Lower leg skin (tissue), 4 donors: ENCODE measurements at regions not wholly inside any gene's neighbourhood (a gene's known extent, or its start where the extent isn't known, plus 50 kb on each side); places are given as distances from the start of the nearest gene placed in this dataset.
"Not testable (repeated sequence)": the region's sequence is repeated elsewhere in the genome, so short reads cannot be mapped to it uniquely, and the experiment has no call there.

Experiments used
- DNase-seq, 2 donors: peaks; one replicate each; pipeline ENCODE4 v3.0.0-alpha.2; 2019; ENCODE audit warnings: low spot score in 2 of 2
- H3K4me3 ChIP-seq: fragments of 200-600 bp; sonication (generic); 2 replicates; pipeline ENCODE4 v1.5.1; 2017; ENCODE audit warnings: mild to moderate bottlenecking, low read depth; ENCODE audit not compliant: poor library complexity, severe bottlenecking
- CTCF ChIP-seq, 3 donors: fragments of 450-650 bp; IDR thresholded peaks; one replicate each; pipeline ENCODE4 v1.5.1; 2016; ENCODE audit warnings: antibody characterized with exemption in 3 of 3, mild to moderate bottlenecking in 3 of 3, moderate library complexity in 2 of 3
- POLR2A ChIP-seq, 2 donors: fragments of 450-650 bp; IDR thresholded peaks; one replicate each; pipeline ENCODE4 v1.6.1; 2016 to 2017; ENCODE audit warnings: antibody characterized with exemption in 2 of 2, mild to moderate bottlenecking in 1 of 2, moderate library complexity in 1 of 2
- WGBS, 2 donors: methylation state at CpG; one replicate each; pipeline ENCODE4 v1.1.5; 2018; 5-methylcytosine and 5-hydroxymethylcytosine counted together
- intact Hi-C: fragments of 100-400 bp; cut with DNase I; formaldehyde crosslinking; loops from one replicate; pipeline ENCODE4 v1.15.0; 2023; ENCODE audit warnings: low total_unique reads

- H3K4me3 ChIP-seq = no peak overlapping the region
- no peak for DNase-seq
- TF ChIP-seq POLR2A (IDR thresholded peaks at IDR 0.05) (no peak), CTCF (IDR thresholded peaks at IDR 0.05) (no peak)
- WGBS, 2 donors = 33 to 36% methylated on average over 2 of the region's 2 CpGs
- intact Hi-C loops = loop anchor here (5.0 kb wide), 1 partner anchor 679 kb away; no protein-coding TSS in a partner anchor
Observed at GRCh38 chr21:19523746-19524145, 1120.2 kb upstream of the TMPRSS15 start.

DNA sequence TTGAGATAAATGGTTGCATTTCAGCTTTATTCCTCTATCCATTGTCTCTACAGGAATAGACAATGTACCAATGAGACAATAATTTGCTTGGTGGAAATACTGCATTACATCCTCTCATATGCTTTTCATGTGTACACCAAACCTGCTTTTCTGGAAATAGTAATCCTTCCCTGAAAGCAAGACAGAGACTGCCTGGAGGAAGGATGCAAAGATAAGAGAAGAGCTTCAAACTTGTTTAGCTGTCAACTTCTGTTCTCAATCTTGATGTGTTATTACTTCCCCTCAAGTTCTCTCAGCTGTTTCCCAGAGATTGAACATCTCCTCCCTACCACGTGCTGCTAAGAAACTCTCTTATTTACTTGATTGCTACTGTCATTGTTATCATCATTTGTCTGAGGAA lies 1125.4 kb upstream of the TMPRSS15 start:
- TF ChIP-seq CTCF (IDR thresholded peaks at IDR 0.05) (no peak), POLR2A (IDR thresholded peaks at IDR 0.05) (no peak)
- H3K4me3 ChIP-seq = no peak overlapping the region
- 20 to 23% methylated on average over 1 of the region's 1 CpG for WGBS, 2 donors
- intact Hi-C loops = no loop called here
- no peak for DNase-seq

DNA sequence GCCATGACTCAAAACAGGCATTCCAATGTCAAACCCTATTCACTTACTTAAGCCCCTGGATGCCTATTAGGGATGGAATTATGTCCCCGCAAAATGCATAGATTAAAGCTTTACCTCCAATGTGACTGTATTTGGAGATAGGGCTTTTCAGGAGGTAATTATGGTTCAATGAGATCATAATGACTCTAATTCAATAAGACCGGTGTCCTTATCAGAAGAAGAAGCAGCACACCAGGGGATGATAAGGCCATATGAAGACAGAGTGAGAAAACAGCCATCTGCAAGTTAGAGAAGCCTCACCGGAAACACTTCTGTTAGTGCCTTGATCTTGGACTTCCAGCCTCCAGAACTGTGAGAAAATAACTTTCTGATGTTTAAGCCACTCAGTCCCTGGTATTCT lies 1131.8 kb upstream of the TMPRSS15 start:
- no peak for DNase-seq
- no peak overlapping the region for H3K4me3 ChIP-seq
- intact Hi-C loops = no loop called here
- WGBS, 2 donors = 88 to 92% methylated on average over 3 of the region's 3 CpGs
- TF ChIP-seq POLR2A (IDR thresholded peaks at IDR 0.05) = no peak
- no peak for TF ChIP-seq CTCF (IDR thresholded peaks at IDR 0.05)

GRCh38 chr21:19537116-19537515 lies 1133.5 kb upstream of the TMPRSS15 start:
- WGBS, 2 donors = 76 to 79% methylated on average over 2 of the region's 2 CpGs
- TF ChIP-seq CTCF (IDR thresholded peaks at IDR 0.05) (no peak), POLR2A (IDR thresholded peaks at IDR 0.05) (no peak)
- no peak overlapping the region for H3K4me3 ChIP-seq
- intact Hi-C loops = no loop called here
- DNase-seq = no peak

- TF ChIP-seq POLR2A (IDR thresholded peaks at IDR 0.05) (no peak), CTCF (IDR thresholded peaks at IDR 0.05) (no peak)
- intact Hi-C loops = no loop called here
- H3K4me3 ChIP-seq = no peak overlapping the region
- WGBS, 2 donors = 59 to 64% methylated on average over 2 of the region's 2 CpGs
- DNase-seq = no peak
Observed at GRCh38 chr21:19540287-19540686, 1136.7 kb upstream of the TMPRSS15 start.

- no peak for TF ChIP-seq CTCF (IDR thresholded peaks at IDR 0.05)
- no peak for TF ChIP-seq POLR2A (IDR thresholded peaks at IDR 0.05)
- no peak for DNase-seq
- intact Hi-C loops = no loop called here
- no peak overlapping the region for H3K4me3 ChIP-seq
- WGBS, 2 donors = 74 to 84% methylated on average over 2 of the region's 2 CpGs
Observed at GRCh38 chr21:19541602-19542001, 1138.0 kb upstream of the TMPRSS15 start.

DNA sequence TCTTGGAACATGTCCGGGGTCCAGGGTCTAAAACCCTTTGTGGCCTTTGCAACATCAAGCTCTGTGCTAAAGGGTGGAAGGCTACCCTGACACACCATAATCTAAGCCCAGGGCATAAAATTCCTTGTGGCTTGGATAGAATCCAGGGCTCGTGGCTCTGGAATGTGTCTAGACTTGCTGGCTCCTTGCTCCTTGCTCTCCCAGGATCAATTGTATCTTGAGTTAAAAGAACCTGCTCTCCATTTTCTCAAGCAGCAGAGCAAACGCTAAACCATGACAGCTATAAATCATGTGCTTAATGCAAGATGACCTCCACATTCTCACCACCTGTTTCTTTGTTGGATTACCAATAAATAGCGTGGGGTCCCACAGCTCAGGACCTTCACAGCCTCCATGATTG lies 1140.9 kb upstream of the TMPRSS15 start:
- intact Hi-C loops, H3K4me3 ChIP-seq, DNase-seq: not testable (repeated sequence)
- WGBS, 2 donors = 40 to 47% methylated on average over 4 of the region's 4 CpGs
